ENCODE measurements at regions not wholly inside any gene's neighbourhood (a gene's known extent, or its start where the extent isn't known, plus 50 kb on each side); places are given as distances from the start of the nearest gene placed in this dataset.

DNA sequence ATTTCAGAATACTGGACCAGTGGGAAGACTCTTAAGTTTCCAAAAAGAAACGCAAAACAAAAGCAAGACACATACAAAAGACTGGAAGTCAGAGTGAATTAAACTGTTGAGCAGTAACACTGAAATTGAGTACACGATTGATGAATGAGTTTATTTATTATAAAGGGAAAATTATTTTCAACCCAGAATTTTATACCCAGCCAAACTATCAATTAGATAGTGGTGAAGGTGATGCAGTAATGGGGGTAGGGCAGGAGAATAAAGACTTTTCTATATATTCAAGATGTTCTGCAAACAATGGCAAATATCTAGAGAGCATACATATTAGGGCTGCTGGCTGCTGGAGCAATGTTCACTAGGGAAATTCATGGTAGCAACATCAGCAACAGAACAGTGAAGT is 143.7 kb upstream of the NPVF start:
- TF ChIP-seq, protein P1, sequence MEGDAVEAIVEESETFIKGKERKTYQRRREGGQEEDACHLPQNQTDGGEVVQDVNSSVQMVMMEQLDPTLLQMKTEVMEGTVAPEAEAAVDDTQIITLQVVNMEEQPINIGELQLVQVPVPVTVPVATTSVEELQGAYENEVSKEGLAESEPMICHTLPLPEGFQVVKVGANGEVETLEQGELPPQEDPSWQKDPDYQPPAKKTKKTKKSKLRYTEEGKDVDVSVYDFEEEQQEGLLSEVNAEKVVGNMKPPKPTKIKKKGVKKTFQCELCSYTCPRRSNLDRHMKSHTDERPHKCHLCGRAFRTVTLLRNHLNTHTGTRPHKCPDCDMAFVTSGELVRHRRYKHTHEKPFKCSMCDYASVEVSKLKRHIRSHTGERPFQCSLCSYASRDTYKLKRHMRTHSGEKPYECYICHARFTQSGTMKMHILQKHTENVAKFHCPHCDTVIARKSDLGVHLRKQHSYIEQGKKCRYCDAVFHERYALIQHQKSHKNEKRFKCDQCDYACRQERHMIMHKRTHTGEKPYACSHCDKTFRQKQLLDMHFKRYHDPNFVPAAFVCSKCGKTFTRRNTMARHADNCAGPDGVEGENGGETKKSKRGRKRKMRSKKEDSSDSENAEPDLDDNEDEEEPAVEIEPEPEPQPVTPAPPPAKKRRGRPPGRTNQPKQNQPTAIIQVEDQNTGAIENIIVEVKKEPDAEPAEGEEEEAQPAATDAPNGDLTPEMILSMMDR (IDR thresholded peaks at IDR 0.05) = no peak
- TF ChIP-seq POLR2A (IDR thresholded peaks at IDR 0.05) = no peak
